ENCODE measurements at regions not wholly inside any gene's neighbourhood (a gene's known extent, or its start where the extent isn't known, plus 50 kb on each side); places are given as distances from the start of the nearest gene placed in this dataset.

GRCh38 chr14:56956182-56956581, 145.9 kb upstream of the OTX2 start:
- TF ChIP-seq CTCF (IDR thresholded peaks at IDR 0.05) = no peak
- no peak for ATAC-seq (ENCODE audit: low FRiP score)
- no peak for DNase-seq (ENCODE audit: low spot score)

DNA sequence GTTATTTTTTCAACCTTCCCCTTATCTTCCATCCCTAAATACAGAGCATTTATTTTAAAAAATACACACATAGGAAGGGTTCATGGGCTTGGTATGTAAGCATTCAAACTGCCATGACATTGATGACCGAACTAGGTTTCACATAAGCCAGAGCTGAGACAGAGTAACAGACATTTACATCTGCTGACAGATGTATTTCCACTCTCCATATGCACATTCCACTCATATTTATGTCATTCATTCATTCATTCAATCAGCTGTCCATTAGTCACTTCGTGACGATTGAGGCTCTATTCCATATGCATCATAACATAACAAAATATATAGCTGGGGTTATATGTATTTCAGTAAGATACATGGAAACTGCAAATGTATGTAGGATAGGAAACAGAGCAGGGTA, 145.5 kb upstream of the OTX2 start:
- DNase-seq (ENCODE audit: low spot score) = no peak
- no peak for TF ChIP-seq CTCF (IDR thresholded peaks at IDR 0.05)
- no peak for ATAC-seq (ENCODE audit: low FRiP score)

GRCh38 chr14:56953884-56954283, 143.6 kb upstream of the OTX2 start:
- ATAC-seq (ENCODE audit: low FRiP score) = no peak
- no peak for TF ChIP-seq CTCF (IDR thresholded peaks at IDR 0.05)
- DNase-seq (ENCODE audit: low spot score) = no peak

DNA sequence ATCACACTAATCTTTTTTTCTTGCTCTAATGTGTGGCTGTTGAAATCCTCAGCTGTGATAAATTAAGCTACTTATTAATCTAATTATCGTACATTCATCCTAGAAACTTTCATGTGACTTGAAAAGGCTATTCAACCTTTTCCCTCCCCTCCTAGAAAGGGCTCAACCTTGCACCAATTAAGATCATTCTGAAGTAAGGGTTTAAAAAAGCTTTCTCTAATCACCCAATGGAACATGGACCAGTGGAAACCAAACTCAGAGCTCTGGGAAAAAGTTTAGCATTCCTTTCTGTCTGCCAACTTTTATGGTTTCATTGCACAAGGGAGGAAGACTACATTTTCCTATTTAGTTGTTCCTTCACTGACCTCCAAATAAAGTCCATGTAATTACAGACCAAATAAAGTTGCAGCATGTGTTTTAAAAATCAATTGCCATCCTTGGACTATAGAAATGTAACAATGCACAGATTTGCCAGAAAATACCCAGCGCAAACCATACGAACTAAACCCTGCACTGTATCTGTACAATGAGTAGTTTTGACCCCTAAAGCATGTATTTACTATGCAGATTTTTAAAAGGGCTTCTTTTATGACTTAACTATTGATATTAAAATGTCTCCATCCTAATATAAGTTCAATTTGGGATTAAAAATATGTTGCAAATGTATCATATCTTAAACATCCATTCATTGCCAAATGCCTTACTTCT, 142.6 kb upstream of the OTX2 start:
- ATAC-seq (ENCODE audit: low FRiP score) (no peak), DNase-seq (ENCODE audit: low spot score) (no peak)
- no peak for TF ChIP-seq CTCF (IDR thresholded peaks at IDR 0.05)

DNA sequence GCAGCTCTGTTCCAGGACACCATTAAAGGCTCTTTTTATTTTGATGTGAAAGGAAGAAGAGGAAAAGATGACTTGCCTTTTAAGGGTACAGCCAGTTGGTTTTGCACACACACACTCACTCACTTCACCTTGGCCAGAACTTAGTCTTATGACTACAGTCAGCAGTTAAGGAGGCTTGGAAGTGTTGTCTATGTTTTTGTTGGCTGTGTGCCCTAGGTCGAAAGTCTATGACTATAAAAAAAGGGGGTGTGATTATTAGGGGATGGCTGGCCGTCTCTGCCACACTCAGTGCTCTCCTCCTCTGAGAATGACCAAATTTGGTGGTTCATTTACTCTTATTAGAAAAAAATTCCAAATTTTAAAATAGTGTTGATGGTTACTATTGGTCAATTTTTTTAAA, 139.5 kb upstream of the OTX2 start:
- ATAC-seq (ENCODE audit: low FRiP score) = no peak
- TF ChIP-seq CTCF (IDR thresholded peaks at IDR 0.05) = no peak

GRCh38 chr14:56945291-56945690, 135.0 kb upstream of the OTX2 start:
- no peak for TF ChIP-seq CTCF (IDR thresholded peaks at IDR 0.05)
- DNase-seq (ENCODE audit: low spot score) = no peak
- no peak for ATAC-seq (ENCODE audit: low FRiP score)

More for the DNA sequence above, 139.5 kb upstream of the OTX2 start:
- DNase-seq (ENCODE audit: low spot score) = no peak

DNA sequence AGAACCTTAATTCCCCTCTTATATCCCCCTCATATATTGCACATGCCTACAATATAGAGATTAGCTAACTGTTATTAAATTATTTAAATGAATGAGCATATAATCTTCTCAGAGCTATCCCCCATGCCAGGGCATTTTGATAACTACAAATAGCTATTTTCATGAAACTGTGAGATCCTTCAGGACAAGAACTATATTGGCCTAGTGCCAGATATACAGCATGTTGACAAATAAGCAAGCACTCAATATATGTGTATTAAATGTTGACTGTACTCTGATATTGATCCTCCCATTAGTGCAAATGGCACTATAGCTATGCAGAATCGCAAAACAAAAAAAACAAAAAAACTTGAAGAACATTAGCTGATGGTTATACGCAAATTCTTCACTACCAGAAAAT, 134.1 kb upstream of the OTX2 start:
- DNase-seq (ENCODE audit: low spot score) (no peak), ATAC-seq (ENCODE audit: low FRiP score) (no peak)
- TF ChIP-seq CTCF (IDR thresholded peaks at IDR 0.05) = no peak

Measured in omental fat pad (tissue), 3 donors.